ENCODE measurements at regions not wholly inside any gene's neighbourhood (a gene's known extent, or its start where the extent isn't known, plus 50 kb on each side); places are given as distances from the start of the nearest gene placed in this dataset.
"Not testable (repeated sequence)": the region's sequence is repeated elsewhere in the genome, so short reads cannot be mapped to it uniquely, and the experiment has no call there.

GRCh38 chr10:84571146-84571545 is 242.8 kb downstream of the CCSER2 start:
- no peaks in the 10 kb centered on the region for H3K4me1 Mint-ChIP-seq
- H3K27ac Mint-ChIP-seq = no peak overlapping the region
- H3K9me3 Mint-ChIP-seq = no peaks in the 10 kb centered on the region
- no peaks in the 10 kb centered on the region for H3K36me3 Mint-ChIP-seq
- H3K27me3 Mint-ChIP-seq = peaks cover 19% of the 10 kb centered on the region
- no peak overlapping the region for H3K4me3 Mint-ChIP-seq

GRCh38 chr10:84574102-84574501 is 245.7 kb downstream of the CCSER2 start:
- peaks cover 0 to 3% (median 3%) of the 10 kb centered on the region in 3 donors for H3K9me3 Mint-ChIP-seq
- no peaks in the 10 kb centered on the region for H3K36me3 Mint-ChIP-seq
- peaks cover 7% of the 10 kb centered on the region for H3K27me3 Mint-ChIP-seq
- H3K27ac Mint-ChIP-seq = no peak overlapping the region
- H3K4me3 Mint-ChIP-seq = no peak overlapping the region
- no peaks in the 10 kb centered on the region for H3K4me1 Mint-ChIP-seq

- Mint-ChIP-seq H3K4me3 (no peak overlapping the region), H3K4me1 (no peaks in the 10 kb centered on the region), H3K36me3 (no peaks in the 10 kb centered on the region), H3K27me3 (peaks cover 1% of the 10 kb centered on the region), H3K9me3 (peaks cover 0 to 3% (median under 1%) of the 10 kb centered on the region in 3 donors), H3K27ac (no peak overlapping the region)
Observed at GRCh38 chr10:84581976-84582375, 253.6 kb downstream of the CCSER2 start.

- peaks cover 1% of the 10 kb centered on the region for H3K27me3 Mint-ChIP-seq
- H3K36me3 Mint-ChIP-seq = no peaks in the 10 kb centered on the region
- no peak overlapping the region for H3K27ac Mint-ChIP-seq
- no peaks in the 10 kb centered on the region for H3K4me1 Mint-ChIP-seq
- no peaks in the 10 kb centered on the region for H3K9me3 Mint-ChIP-seq
- no peak overlapping the region for H3K4me3 Mint-ChIP-seq
Observed at GRCh38 chr10:84583501-84583900, 255.1 kb downstream of the CCSER2 start.

GRCh38 chr10:84587789-84588188 is 259.4 kb downstream of the CCSER2 start:
- Mint-ChIP-seq H3K27ac (peak overlapping the region in 1 of 3 donors; percentile 13), H3K27me3 (peaks cover 4% of the 10 kb centered on the region), H3K4me1 (no peaks in the 10 kb centered on the region), H3K4me3 (no peak overlapping the region), H3K36me3 (no peaks in the 10 kb centered on the region), H3K9me3 (no peaks in the 10 kb centered on the region)

GRCh38 chr10:84588426-84588825 is 260.0 kb downstream of the CCSER2 start:
- peaks cover 4% of the 10 kb centered on the region for H3K27me3 Mint-ChIP-seq
- H3K4me3 Mint-ChIP-seq = no peak overlapping the region
- no peaks in the 10 kb centered on the region for H3K4me1 Mint-ChIP-seq
- no peak overlapping the region for H3K27ac Mint-ChIP-seq
- no peaks in the 10 kb centered on the region for H3K36me3 Mint-ChIP-seq
- H3K9me3 Mint-ChIP-seq = no peaks in the 10 kb centered on the region

GRCh38 chr10:84588971-84589370 is 260.6 kb downstream of the CCSER2 start:
- no peaks in the 10 kb centered on the region for H3K36me3 Mint-ChIP-seq
- H3K27ac Mint-ChIP-seq = no peak overlapping the region
- H3K27me3 Mint-ChIP-seq = peaks cover 4% of the 10 kb centered on the region
- no peaks in the 10 kb centered on the region for H3K4me1 Mint-ChIP-seq
- no peak overlapping the region for H3K4me3 Mint-ChIP-seq
- H3K9me3 Mint-ChIP-seq = no peaks in the 10 kb centered on the region

- no peak overlapping the region for H3K27ac Mint-ChIP-seq
- H3K27me3 Mint-ChIP-seq = peaks cover 4% of the 10 kb centered on the region
- H3K36me3 Mint-ChIP-seq = no peaks in the 10 kb centered on the region
- H3K4me1 Mint-ChIP-seq = no peaks in the 10 kb centered on the region
- no peaks in the 10 kb centered on the region for H3K9me3 Mint-ChIP-seq
- H3K4me3 Mint-ChIP-seq = no peak overlapping the region
Observed at GRCh38 chr10:84589526-84590205, 261.3 kb downstream of the CCSER2 start.

GRCh38 chr10:84590327-84591193 is 262.2 kb downstream of the CCSER2 start:
- Mint-ChIP-seq H3K4me1 (no peaks in the 10 kb centered on the region), H3K9me3 (no peaks in the 10 kb centered on the region), H3K27me3 (peaks cover 7% of the 10 kb centered on the region), H3K4me3 (no peak overlapping the region), H3K36me3 (no peaks in the 10 kb centered on the region), H3K27ac (no peak overlapping the region)

GRCh38 chr10:84593506-84593905 is 265.1 kb downstream of the CCSER2 start:
- peaks cover 1 to 8% (median 2%) of the 10 kb centered on the region in 3 donors for H3K9me3 Mint-ChIP-seq
- H3K27me3 Mint-ChIP-seq = peaks cover 8% of the 10 kb centered on the region
- no peaks in the 10 kb centered on the region for H3K36me3 Mint-ChIP-seq
- H3K4me1 Mint-ChIP-seq = no peaks in the 10 kb centered on the region
- H3K4me3 Mint-ChIP-seq = no peak overlapping the region
- peak overlapping the region in 1 of 3 donors; percentile 91 for H3K27ac Mint-ChIP-seq

GRCh38 chr10:84596585-84596984 is 268.2 kb downstream of the CCSER2 start:
- peaks cover 5% of the 10 kb centered on the region for H3K27me3 Mint-ChIP-seq
- no peaks in the 10 kb centered on the region for H3K4me1 Mint-ChIP-seq
- no peaks in the 10 kb centered on the region for H3K36me3 Mint-ChIP-seq
- H3K27ac Mint-ChIP-seq = no peak overlapping the region
- H3K4me3 Mint-ChIP-seq = no peak overlapping the region
- peaks cover 1 to 8% (median 2%) of the 10 kb centered on the region in 3 donors for H3K9me3 Mint-ChIP-seq

GRCh38 chr10:84599254-84599653 is 270.9 kb downstream of the CCSER2 start:
- Mint-ChIP-seq H3K9me3 (peaks cover 1 to 8% (median 2%) of the 10 kb centered on the region in 3 donors), H3K27me3 (peaks cover 6% of the 10 kb centered on the region), H3K36me3 (no peaks in the 10 kb centered on the region), H3K4me3 (no peak overlapping the region), H3K27ac (no peak overlapping the region), H3K4me1 (no peaks in the 10 kb centered on the region)

GRCh38 chr10:84600947-84601346 is 272.6 kb downstream of the CCSER2 start:
- H3K36me3 Mint-ChIP-seq = no peaks in the 10 kb centered on the region
- H3K9me3 Mint-ChIP-seq = peaks cover 1 to 8% (median 2%) of the 10 kb centered on the region in 3 donors
- no peak overlapping the region for H3K27ac Mint-ChIP-seq
- H3K4me1 Mint-ChIP-seq = no peaks in the 10 kb centered on the region
- H3K27me3 Mint-ChIP-seq = peaks cover 8% of the 10 kb centered on the region
- no peak overlapping the region for H3K4me3 Mint-ChIP-seq

GRCh38 chr10:84602543-84602942 is 274.2 kb downstream of the CCSER2 start:
- not testable (repeated sequence) for H3K4me1 Mint-ChIP-seq, H3K4me3 Mint-ChIP-seq, H3K27ac Mint-ChIP-seq, H3K9me3 Mint-ChIP-seq, H3K36me3 Mint-ChIP-seq
- H3K27me3 Mint-ChIP-seq = peaks cover 16% of the 10 kb centered on the region

- no peak overlapping the region for H3K4me3 Mint-ChIP-seq
- H3K9me3 Mint-ChIP-seq = no peaks in the 10 kb centered on the region
- no peaks in the 10 kb centered on the region for H3K36me3 Mint-ChIP-seq
- H3K27ac Mint-ChIP-seq = no peak overlapping the region
- peaks cover 21% of the 10 kb centered on the region for H3K27me3 Mint-ChIP-seq
- no peaks in the 10 kb centered on the region for H3K4me1 Mint-ChIP-seq
Observed at GRCh38 chr10:84603971-84604370, 275.6 kb downstream of the CCSER2 start.

- Mint-ChIP-seq H3K9me3 (no peaks in the 10 kb centered on the region), H3K4me1 (no peaks in the 10 kb centered on the region), H3K27ac (no peak overlapping the region), H3K27me3 (peaks cover 21% of the 10 kb centered on the region), H3K4me3 (no peak overlapping the region), H3K36me3 (no peaks in the 10 kb centered on the region)
Observed at GRCh38 chr10:84605802-84606201, 277.4 kb downstream of the CCSER2 start.

Data from IgD-negative memory B cell (primary cell).